IMR-90 (cell line): ENCODE measurements at regions not wholly inside any gene's neighbourhood (a gene's known extent, or its start where the extent isn't known, plus 50 kb on each side); places are given as distances from the start of the nearest gene placed in this dataset.

Experiments
- ATAC-seq: fragments of 200-7000 bp; cut with Tn5 transposase; 2 replicates; pipeline ENCODE4 v1.9.1; 2020; ENCODE audit warnings: low read depth, mild to moderate bottlenecking, moderate library complexity
- BruUV-seq: library from RNA; stranded (reverse); fragments of 400-500 nt; replicated peaks from 2 replicates; lab custom pipeline; 2021; lab: Mats Ljungman, UMichigan
- CTCF ChIA-PET: fragments of 300-600 bp; formaldehyde crosslinking; extraction: SDS; loops from one replicate; lab custom pipeline; 2021; ENCODE audit warnings: antibody characterized with exemption; lab: Yijun Ruan, JAX
- POLR2A ChIA-PET: fragments of 300-600 bp; sonication (Branson Sonifier 250); formaldehyde crosslinking; loops from one replicate; lab custom pipeline; 2022; ENCODE audit warnings: antibody characterized with exemption; ENCODE audit not compliant: unreplicated experiment; lab: Charles Lee
- DNase-seq: peaks from one replicate; pipeline ENCODE4 v3.0.0; 2013
- H2AFZ ChIP-seq: replicated peaks from 2 replicates; pipeline ENCODE3; 2013; ENCODE audit warnings: low read length, mild to moderate bottlenecking; ENCODE audit not compliant: poor library complexity
- H2AK5ac ChIP-seq: 2 replicates; pipeline ENCODE4 v1.6.1; 2013; ENCODE audit warnings: low read depth, low read length, inconsistent platforms
- H2AK9ac ChIP-seq: replicated peaks from 2 replicates; pipeline ENCODE3; 2013; ENCODE audit warnings: mild to moderate bottlenecking, low read depth, low read length, moderate library complexity; ENCODE audit not compliant: poor library complexity
- H2BK120ac ChIP-seq: 2 replicates; pipeline ENCODE4 v1.6.1; 2013; ENCODE audit warnings: low read depth, low read length, inconsistent platforms
- H2BK15ac ChIP-seq: 3 replicates; pipeline ENCODE4 v1.6.1; 2013; ENCODE audit warnings: low read depth, low read length, inconsistent platforms
- H2BK20ac ChIP-seq: 2 replicates; pipeline ENCODE4 v1.6.1; 2013; ENCODE audit warnings: low read depth, mild to moderate bottlenecking, inconsistent platforms, low read length, moderate library complexity
- H2BK5ac ChIP-seq: 2 replicates; pipeline ENCODE4 v1.6.1; 2013; ENCODE audit warnings: mild to moderate bottlenecking, low read depth, low read length, inconsistent platforms; ENCODE audit not compliant: poor library complexity, severe bottlenecking
- H3K14ac ChIP-seq: replicated peaks from 2 replicates; pipeline ENCODE4 v1.6.1; 2013; ENCODE audit warnings: low read depth, low read length, inconsistent platforms
- H3K18ac ChIP-seq: 2 replicates; pipeline ENCODE4 v1.6.1; 2013; ENCODE audit warnings: low read depth, low read length, control low read depth
- H3K23ac ChIP-seq: 2 replicates; pipeline ENCODE4 v1.6.1; 2013; ENCODE audit warnings: low read depth, low read length, inconsistent platforms
- H3K27ac ChIP-seq: 2 replicates; pipeline ENCODE4 v1.5.1; 2013; ENCODE audit warnings: mild to moderate bottlenecking, control low read depth, low read length; ENCODE audit not compliant: insufficient read depth
- H3K27me3 ChIP-seq: 2 replicates; pipeline ENCODE4 v1.6.1; 2013; ENCODE audit warnings: low read length; ENCODE audit not compliant: control insufficient read depth, insufficient read depth
- H3K36me3 ChIP-seq: 2 replicates; pipeline ENCODE4 v1.6.1; 2013; ENCODE audit warnings: low read length, mixed read lengths; ENCODE audit not compliant: control insufficient read depth, insufficient read depth
- H3K4ac ChIP-seq: 2 replicates; pipeline ENCODE4 v1.6.1; 2013; ENCODE audit warnings: low read depth, low read length, inconsistent platforms
- H3K4me1 ChIP-seq: 2 replicates; pipeline ENCODE4 v1.6.1; 2013; ENCODE audit warnings: low read length, mixed read lengths; ENCODE audit not compliant: control insufficient read depth, insufficient read depth
- H3K4me2 ChIP-seq: 2 replicates; pipeline ENCODE4 v1.6.1; 2013; ENCODE audit warnings: low read depth, mild to moderate bottlenecking, control low read depth, low read length, moderate library complexity
- H3K4me3 ChIP-seq: 2 replicates; pipeline ENCODE4 v1.5.1; 2013; ENCODE audit warnings: low read depth, mild to moderate bottlenecking, control low read depth, low read length, moderate library complexity; ENCODE audit not compliant: insufficient read depth
- H3K56ac ChIP-seq: 2 replicates; pipeline ENCODE4 v1.6.1; 2013; ENCODE audit warnings: low read length, inconsistent platforms; ENCODE audit not compliant: insufficient read depth; ENCODE audit errors: extremely low read depth
- H3K79me1 ChIP-seq, 2 experiments: 2 replicates each; pipeline ENCODE4 v1.6.1; 2013; ENCODE audit warnings: low read length in 2 of 2, inconsistent platforms in 1 of 2, low read depth in 1 of 2
- H3K9ac ChIP-seq: 2 replicates; pipeline ENCODE4 v1.6.1; 2013; ENCODE audit warnings: low read depth, low read length, control low read depth
- H3K9me1 ChIP-seq: 2 replicates; pipeline ENCODE4 v1.6.1; 2013; ENCODE audit warnings: low read length, inconsistent platforms; ENCODE audit not compliant: insufficient read depth
- H3K9me3 ChIP-seq: 2 replicates; pipeline ENCODE4 v1.6.1; 2013; ENCODE audit warnings: low read length; ENCODE audit not compliant: control insufficient read depth, insufficient read depth
- H4K20me1 ChIP-seq: 2 replicates; pipeline ENCODE4 v1.6.1; 2013; ENCODE audit warnings: low read length, inconsistent platforms; ENCODE audit not compliant: insufficient read depth
- H4K5ac ChIP-seq: 2 replicates; pipeline ENCODE4 v1.6.1; 2013; ENCODE audit warnings: mild to moderate bottlenecking, low read depth, low read length, control low read depth
- H4K8ac ChIP-seq, 2 experiments: 2 replicates each; pipeline ENCODE4 v1.6.1; 2013; ENCODE audit warnings: low read depth in 2 of 2, low read length in 2 of 2, control low read depth in 1 of 2, inconsistent platforms in 1 of 2
- H4K91ac ChIP-seq: 2 replicates; pipeline ENCODE4 v1.6.1; 2013; ENCODE audit warnings: low read depth, low read length, inconsistent platforms; ENCODE audit not compliant: insufficient read depth
- MAFK ChIP-seq: IDR thresholded peaks from 2 replicates; pipeline ENCODE4 v1.6.1; 2012; ENCODE audit warnings: low read depth, low read length, improper control_type of control experiment
- RAD21 ChIP-seq: IDR thresholded peaks from 2 replicates; pipeline ENCODE4 v1.6.1; 2012; ENCODE audit warnings: low read length, improper control_type of control experiment
- USF2 ChIP-seq: fragments of 150-350 bp; IDR thresholded peaks from 2 replicates; pipeline ENCODE4 v1.6.1; 2017; ENCODE audit warnings: mild to moderate bottlenecking, antibody characterized with exemption, low read length, low read depth
- WGBS, 2 experiments: methylation state at CpG; one replicate each; pipeline versions ENCODE4 v1.1.5 to v1.1.7; 2013; ENCODE audit warnings: missing lambda C conversion rate in 2 of 2; ENCODE audit not compliant: insufficient read length in 1 of 2; ENCODE audit errors: extremely low coverage in 2 of 2; 5-methylcytosine and 5-hydroxymethylcytosine counted together
- dilution Hi-C: fragments of 300-500 bp; cut with HindIII; formaldehyde crosslinking; loops from one replicate; pipeline ENCODE4 v1.14.3; 2018; ENCODE audit warnings: low sequenced_read_pairs; ENCODE audit not compliant: unreplicated experiment
- in situ Hi-C: fragments of 300-500 bp; cut with MboI; formaldehyde crosslinking; loops from 3 replicates; pipeline ENCODE4 v1.14.3; 2019; ENCODE audit warnings: low sequenced_read_pairs, inconsistent platforms, mixed read lengths
- intact Hi-C: fragments of 100-400 bp; cut with micrococcal nuclease; formaldehyde crosslinking; loops from 2 replicates; pipeline ENCODE4 v1.10.0; 2022

GRCh38 chrX:7414753-7415152 is 266.8 kb upstream of the PUDP start:
- WGBS, 2 experiments, result no CpG with 5 or more reads among the region's 2 CpGs
- dilution Hi-C loops, result no loop called here
- Histone ChIP-seq H3K23ac (no peak overlapping the region), H4K20me1 (no peaks in the 10 kb centered on the region), H2BK120ac (no peak overlapping the region), H3K56ac (no peak overlapping the region), H4K8ac (no peak overlapping the region), H2BK15ac (no peak overlapping the region), H2AK9ac (no peak overlapping the region), H3K79me1 (no peaks in the 10 kb centered on the region), H3K36me3 (no peaks in the 10 kb centered on the region), H3K4me1 (no peaks in the 10 kb centered on the region), H2BK20ac (no peak overlapping the region), H2AK5ac (no peak overlapping the region), H2BK5ac (no peak overlapping the region), H3K27me3 (no peaks in the 10 kb centered on the region), H3K14ac (no peak overlapping the region), H3K9me3 (no peaks in the 10 kb centered on the region), H2AFZ (no peak overlapping the region), H3K9me1 (no peaks in the 10 kb centered on the region), H3K4ac (no peak overlapping the region), H3K9ac (no peak overlapping the region), H3K18ac (no peak overlapping the region), H3K4me3 (no peak overlapping the region), H3K4me2 (no peak overlapping the region), H4K5ac (no peak overlapping the region), H3K27ac (no peak overlapping the region), H4K91ac (no peak overlapping the region)
- TF ChIP-seq RAD21 (no peak), USF2 (no peak), MAFK (peak; percentile 65)
- BruUV-seq, result no TSS peak
- CTCF ChIA-PET, result no interaction called here
- DNase-seq (no peak), ATAC-seq (no peak)
- in situ Hi-C loops, result no loop called here
- POLR2A ChIA-PET, result no interaction called here
- intact Hi-C loops, result no loop called here
